ENCODE measurements at regions not wholly inside any gene's neighbourhood (a gene's known extent, or its start where the extent isn't known, plus 50 kb on each side); places are given as distances from the start of the nearest gene placed in this dataset.

DNA sequence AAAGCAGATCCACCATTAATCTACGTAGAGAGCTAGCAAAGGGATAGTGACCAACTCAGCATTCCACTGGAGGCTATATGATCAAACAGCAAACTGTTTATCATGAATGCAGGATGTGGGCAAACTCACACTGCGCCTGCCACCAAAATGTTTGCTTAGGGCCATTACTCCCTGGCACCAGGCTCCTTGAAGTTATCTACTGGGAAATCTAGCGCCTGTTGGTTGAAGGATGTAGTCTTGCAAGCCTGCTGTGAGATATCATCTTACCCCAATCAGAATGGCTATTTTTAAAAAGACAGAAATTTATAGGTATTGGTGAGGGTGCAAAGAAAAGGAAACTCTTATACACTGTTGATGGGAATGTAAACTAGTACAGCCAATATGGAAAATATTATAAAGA lies 332.5 kb upstream of the RPS23 start:
- Histone ChIP-seq H2AFZ (no peak overlapping the region), H3K36me3 (ENCODE audit: control insufficient read depth, insufficient read depth, low read length) (no peaks in the 10 kb centered on the region), H3K9me3 (ENCODE audit: control insufficient read depth, low read length) (no peaks in the 10 kb centered on the region), H3K79me2 (no peaks in the 10 kb centered on the region), H3K4me2 (ENCODE audit: low read length) (no peak overlapping the region), H3K27ac (no peak overlapping the region), H3K4me3 (ENCODE audit: low read depth, low read length) (no peak overlapping the region), H3K9ac (no peak overlapping the region), H3K27me3 (ENCODE audit: control insufficient read depth, insufficient read depth, low read length) (no peaks in the 10 kb centered on the region), H3K4me1 (no peaks in the 10 kb centered on the region)
- TF ChIP-seq, protein P1, sequence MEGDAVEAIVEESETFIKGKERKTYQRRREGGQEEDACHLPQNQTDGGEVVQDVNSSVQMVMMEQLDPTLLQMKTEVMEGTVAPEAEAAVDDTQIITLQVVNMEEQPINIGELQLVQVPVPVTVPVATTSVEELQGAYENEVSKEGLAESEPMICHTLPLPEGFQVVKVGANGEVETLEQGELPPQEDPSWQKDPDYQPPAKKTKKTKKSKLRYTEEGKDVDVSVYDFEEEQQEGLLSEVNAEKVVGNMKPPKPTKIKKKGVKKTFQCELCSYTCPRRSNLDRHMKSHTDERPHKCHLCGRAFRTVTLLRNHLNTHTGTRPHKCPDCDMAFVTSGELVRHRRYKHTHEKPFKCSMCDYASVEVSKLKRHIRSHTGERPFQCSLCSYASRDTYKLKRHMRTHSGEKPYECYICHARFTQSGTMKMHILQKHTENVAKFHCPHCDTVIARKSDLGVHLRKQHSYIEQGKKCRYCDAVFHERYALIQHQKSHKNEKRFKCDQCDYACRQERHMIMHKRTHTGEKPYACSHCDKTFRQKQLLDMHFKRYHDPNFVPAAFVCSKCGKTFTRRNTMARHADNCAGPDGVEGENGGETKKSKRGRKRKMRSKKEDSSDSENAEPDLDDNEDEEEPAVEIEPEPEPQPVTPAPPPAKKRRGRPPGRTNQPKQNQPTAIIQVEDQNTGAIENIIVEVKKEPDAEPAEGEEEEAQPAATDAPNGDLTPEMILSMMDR (IDR thresholded peaks at IDR 0.05): no peak

DNA sequence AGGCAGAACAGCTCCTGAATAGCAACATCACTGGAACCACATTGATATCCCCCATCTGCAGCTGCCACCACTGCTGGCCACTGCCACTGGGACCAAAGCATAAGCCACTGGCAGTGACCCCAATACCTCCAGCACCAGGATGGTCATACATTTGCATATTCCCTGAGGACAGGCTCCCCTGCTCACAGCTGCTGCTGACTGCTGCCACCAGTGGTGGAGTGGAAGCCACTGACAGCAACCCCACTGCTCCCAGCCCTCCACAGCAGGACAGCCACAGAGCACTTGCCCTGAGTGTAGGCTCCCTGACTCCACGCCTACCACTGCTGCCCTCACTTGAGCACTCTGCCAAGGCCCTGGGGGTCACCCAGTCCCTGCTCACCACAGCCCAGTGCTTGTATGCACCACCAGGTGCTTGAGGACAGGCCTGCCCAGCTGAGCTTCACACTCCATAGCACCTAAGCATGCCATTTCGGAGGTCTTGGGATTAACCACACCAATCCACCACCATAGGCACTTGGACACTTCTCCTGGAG lies 327.4 kb upstream of the RPS23 start:
- H3K27me3 ChIP-seq (ENCODE audit: control insufficient read depth, insufficient read depth, low read length): no peaks in the 10 kb centered on the region
- H3K4me3 ChIP-seq (ENCODE audit: low read depth, low read length): no peak overlapping the region
- H3K79me2 ChIP-seq: no peaks in the 10 kb centered on the region
- no peaks in the 10 kb centered on the region for H3K4me1 ChIP-seq
- TF ChIP-seq, protein P1 (IDR thresholded peaks at IDR 0.05): no peak
- H3K9me3 ChIP-seq (ENCODE audit: control insufficient read depth, low read length): no peaks in the 10 kb centered on the region
- no peak overlapping the region for H2AFZ ChIP-seq
- no peak overlapping the region for H3K4me2 ChIP-seq (ENCODE audit: low read length)
- H3K36me3 ChIP-seq (ENCODE audit: control insufficient read depth, insufficient read depth, low read length): no peaks in the 10 kb centered on the region
- H3K9ac ChIP-seq: no peak overlapping the region
- no peak overlapping the region for H3K27ac ChIP-seq

DNA sequence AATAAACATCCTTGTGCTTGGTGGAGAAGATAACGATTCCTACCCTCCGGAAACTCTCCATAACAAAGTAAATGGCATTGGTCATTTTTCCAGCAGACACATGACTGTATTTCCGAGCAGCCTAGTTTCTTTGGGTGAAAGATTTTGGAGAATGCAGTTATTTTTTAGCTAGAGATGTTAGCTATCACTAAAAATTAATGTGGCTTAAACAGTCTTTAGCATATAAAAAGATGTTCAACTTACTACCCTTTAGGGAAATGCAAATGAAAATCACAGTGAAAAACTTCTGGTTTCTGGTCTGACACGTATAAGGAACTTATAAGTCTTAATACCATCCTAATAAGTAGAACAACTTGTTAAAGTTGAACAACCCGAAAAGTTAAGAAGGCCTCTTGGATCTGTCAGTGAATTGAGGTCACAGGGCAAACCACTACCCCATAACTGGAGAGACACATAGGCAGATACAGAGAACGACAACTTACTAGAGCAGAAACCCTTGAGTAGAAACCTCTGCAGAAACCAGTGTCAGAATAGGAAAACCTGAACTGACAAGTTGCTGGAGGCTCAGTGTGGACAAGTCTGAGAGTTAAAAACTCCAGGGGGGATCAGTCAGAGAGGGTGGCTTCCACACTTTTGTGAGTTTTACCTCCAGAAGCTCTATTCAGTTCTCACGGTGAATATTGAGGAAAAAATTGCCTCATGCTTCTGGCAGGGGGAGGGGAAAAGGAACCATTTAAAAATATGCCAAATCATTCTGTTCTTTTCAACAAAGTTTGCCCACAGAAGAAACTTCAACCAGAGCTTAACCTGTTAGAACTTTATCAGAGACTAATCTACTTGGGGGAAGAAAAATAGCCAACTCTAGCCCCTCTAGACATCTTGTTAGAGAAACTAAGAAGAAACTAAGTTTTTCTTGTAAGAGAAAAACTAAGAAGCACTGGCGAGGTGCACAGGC lies 325.2 kb upstream of the RPS23 start:
- H2AFZ ChIP-seq: no peak overlapping the region
- no peaks in the 10 kb centered on the region for H3K27me3 ChIP-seq (ENCODE audit: control insufficient read depth, insufficient read depth, low read length)
- TF ChIP-seq, protein P1 (IDR thresholded peaks at IDR 0.05): no peak
- H3K4me3 ChIP-seq (ENCODE audit: low read depth, low read length): no peak overlapping the region
- H3K27ac ChIP-seq: no peak overlapping the region
- H3K9ac ChIP-seq: no peak overlapping the region
- H3K9me3 ChIP-seq (ENCODE audit: control insufficient read depth, low read length): no peaks in the 10 kb centered on the region
- H3K79me2 ChIP-seq: no peaks in the 10 kb centered on the region
- H3K4me2 ChIP-seq (ENCODE audit: low read length): no peak overlapping the region
- H3K36me3 ChIP-seq (ENCODE audit: control insufficient read depth, insufficient read depth, low read length): no peaks in the 10 kb centered on the region
- no peaks in the 10 kb centered on the region for H3K4me1 ChIP-seq

DNA sequence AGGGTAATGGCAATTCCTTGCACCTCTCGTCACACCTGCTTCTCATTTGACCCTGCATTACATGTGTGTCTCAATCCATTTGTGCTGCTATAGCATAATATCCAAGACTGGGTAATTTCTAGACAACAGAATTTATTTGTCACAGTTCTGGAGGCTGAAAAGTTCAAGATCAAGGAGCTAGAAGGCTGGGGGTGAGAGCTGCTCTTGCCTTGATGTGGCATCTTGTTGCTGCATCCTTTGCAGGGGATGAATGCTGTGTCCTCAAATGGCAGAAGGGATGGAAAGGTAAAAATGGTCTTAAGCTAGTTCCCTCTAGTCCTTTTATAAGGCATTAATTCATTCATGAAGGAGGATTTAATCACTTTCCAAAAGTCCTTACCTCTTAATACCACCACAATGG lies 323.7 kb upstream of the RPS23 start:
- Histone ChIP-seq H3K4me3 (ENCODE audit: low read depth, low read length) (no peak overlapping the region), H3K4me2 (ENCODE audit: low read length) (no peak overlapping the region), H2AFZ (no peak overlapping the region), H3K27me3 (ENCODE audit: control insufficient read depth, insufficient read depth, low read length) (no peaks in the 10 kb centered on the region), H3K9me3 (ENCODE audit: control insufficient read depth, low read length) (no peaks in the 10 kb centered on the region), H3K36me3 (ENCODE audit: control insufficient read depth, insufficient read depth, low read length) (no peaks in the 10 kb centered on the region), H3K9ac (no peak overlapping the region), H3K79me2 (no peaks in the 10 kb centered on the region), H3K4me1 (no peaks in the 10 kb centered on the region), H3K27ac (no peak overlapping the region)
- TF ChIP-seq, protein P1 (IDR thresholded peaks at IDR 0.05): no peak

Data from parathyroid adenoma (tissue), 2 donors.